PC-9 (cell line): ENCODE measurements at regions not wholly inside any gene's neighbourhood (a gene's known extent, or its start where the extent isn't known, plus 50 kb on each side); places are given as distances from the start of the nearest gene placed in this dataset.

Experiments
- BruUV-seq: library from RNA; stranded (reverse); fragments of 400-500 nt; replicated peaks from 2 replicates; lab custom pipeline; 2021; lab: Mats Ljungman, UMichigan
- CTCF ChIA-PET: fragments of 300-600 bp; sonication (Branson Sonifier 250); formaldehyde crosslinking; loops from one replicate; lab custom pipeline; 2022; ENCODE audit warnings: antibody characterized with exemption; lab: Charles Lee
- POLR2A ChIA-PET: fragments of 300-600 bp; sonication (Branson Sonifier 250); formaldehyde crosslinking; loops from one replicate; lab custom pipeline; 2022; ENCODE audit warnings: antibody characterized with exemption; ENCODE audit not compliant: unreplicated experiment; lab: Charles Lee
- DNase-seq, 2 experiments: peaks; one replicate each; pipeline versions ENCODE4 v3.0.0 to v3.0.0-alpha.2; 2015 to 2022; ENCODE audit warnings: mixed read lengths in 1 of 2
- H2AFZ ChIP-seq: fragments of 200-600 bp; sonication (generic); 2 replicates; pipeline ENCODE4 v1.8.1; 2017; ENCODE audit warnings: antibody characterized with exemption
- H3F3A ChIP-seq: fragments of 200-600 bp; sonication (generic); 2 replicates; pipeline ENCODE4 v1.8.1; 2017; ENCODE audit warnings: antibody characterized with exemption, mild to moderate bottlenecking, low read depth; ENCODE audit not compliant: insufficient read depth
- H3K27ac ChIP-seq: fragments of 200-600 bp; sonication (generic); 2 replicates; pipeline ENCODE4 v1.6.1; 2016; ENCODE audit warnings: mixed run types
- H3K27me3 ChIP-seq: fragments of 200-600 bp; sonication (generic); 2 replicates; pipeline ENCODE4 v1.6.1; 2016; ENCODE audit warnings: low read depth, mixed run types; ENCODE audit not compliant: insufficient read depth
- H3K36me3 ChIP-seq: fragments of 200-600 bp; sonication (generic); 2 replicates; pipeline ENCODE4 v1.6.1; 2016; ENCODE audit warnings: low read depth, mixed run types
- H3K4me1 ChIP-seq: fragments of 200-600 bp; sonication (generic); replicated peaks from 2 replicates; pipeline ENCODE4 v1.6.1; 2016; ENCODE audit warnings: mixed run types; ENCODE audit not compliant: insufficient read depth
- H3K4me2 ChIP-seq: fragments of 200-600 bp; sonication (generic); 2 replicates; pipeline ENCODE4 v1.6.1; 2017; ENCODE audit warnings: mixed run types
- H3K4me3 ChIP-seq: fragments of 200-600 bp; sonication (generic); 2 replicates; pipeline ENCODE4 v1.6.1; 2016; ENCODE audit warnings: mixed run types
- H3K79me2 ChIP-seq: fragments of 200-600 bp; sonication (generic); 2 replicates; pipeline ENCODE4 v1.6.1; 2017; ENCODE audit warnings: low read depth, mixed run types
- H3K9me2 ChIP-seq: fragments of 200-600 bp; sonication (generic); 2 replicates; pipeline ENCODE4 v1.8.1; 2017; ENCODE audit warnings: mild to moderate bottlenecking; ENCODE audit not compliant: insufficient read depth
- H3K9me3 ChIP-seq: fragments of 200-600 bp; sonication (generic); 2 replicates; pipeline ENCODE4 v1.8.1; 2016; ENCODE audit warnings: low read depth; ENCODE audit not compliant: insufficient read depth
- H4K20me1 ChIP-seq: fragments of 200-600 bp; sonication (generic); 2 replicates; pipeline ENCODE4 v1.8.1; 2017; ENCODE audit not compliant: insufficient read depth
- EZH2 ChIP-seq: fragments of 200-600 bp; sonication (generic); IDR thresholded peaks from 2 replicates; pipeline ENCODE4 v1.8.0; 2017; ENCODE audit warnings: antibody characterized with exemption, low read depth
- intact Hi-C: fragments of 100-400 bp; cut with micrococcal nuclease; formaldehyde crosslinking; loops from one replicate; pipeline ENCODE4 v1.10.0; 2022; ENCODE audit not compliant: unreplicated experiment
- TF ChIP-seq, protein P1 (sequence below): fragments of 200-600 bp; sonication (generic); conservative IDR thresholded peaks from 2 replicates; pipeline ENCODE4 v1.6.1; 2017; ENCODE audit warnings: mixed run types, antibody characterized with exemption, mild to moderate bottlenecking, moderate library complexity

DNA sequence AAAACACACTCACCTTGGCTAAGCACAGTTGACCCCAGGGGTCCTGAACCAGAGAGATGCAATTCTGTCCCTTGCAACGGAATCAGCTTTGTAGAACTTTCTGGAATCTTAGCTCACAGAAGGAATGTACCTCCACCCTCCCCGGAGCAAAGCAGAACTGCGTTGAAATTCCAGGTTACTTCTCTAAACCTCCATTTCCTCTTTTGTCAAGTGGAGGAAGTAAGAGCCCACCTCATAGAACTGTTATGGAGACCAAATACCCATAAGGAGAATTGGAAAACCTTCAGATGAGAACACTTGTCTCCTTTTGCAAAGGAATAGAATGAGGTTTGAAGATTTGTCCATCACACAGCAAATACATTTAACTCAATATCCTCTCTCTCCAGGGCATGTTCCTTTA is 86.6 kb upstream of the RBBP6 start:
- POLR2A ChIA-PET: interaction anchor here (0.7 kb wide), 1 partner anchor 530 kb away, joined by 3 read pairs; no protein-coding TSS in a partner anchor
- BruUV-seq: no TSS peak
- no peak overlapping the region for H3K4me3 ChIP-seq
- H4K20me1 ChIP-seq: no peaks in the 10 kb centered on the region; the same call in 1 of the 2 replicates
- H3K27me3 ChIP-seq: peaks cover 63% of the 10 kb centered on the region
- no peak for DNase-seq
- H2AFZ ChIP-seq: no peak overlapping the region
- CTCF ChIA-PET: no interaction called here
- H3K4me1 ChIP-seq: no peaks in the 10 kb centered on the region
- no peak overlapping the region for H3K27ac ChIP-seq
- H3K9me2 ChIP-seq: no peaks in the 10 kb centered on the region
- no peaks in the 10 kb centered on the region for H3F3A ChIP-seq
- no peak overlapping the region for H3K4me2 ChIP-seq
- no peak for TF ChIP-seq EZH2
- TF ChIP-seq, protein P1, sequence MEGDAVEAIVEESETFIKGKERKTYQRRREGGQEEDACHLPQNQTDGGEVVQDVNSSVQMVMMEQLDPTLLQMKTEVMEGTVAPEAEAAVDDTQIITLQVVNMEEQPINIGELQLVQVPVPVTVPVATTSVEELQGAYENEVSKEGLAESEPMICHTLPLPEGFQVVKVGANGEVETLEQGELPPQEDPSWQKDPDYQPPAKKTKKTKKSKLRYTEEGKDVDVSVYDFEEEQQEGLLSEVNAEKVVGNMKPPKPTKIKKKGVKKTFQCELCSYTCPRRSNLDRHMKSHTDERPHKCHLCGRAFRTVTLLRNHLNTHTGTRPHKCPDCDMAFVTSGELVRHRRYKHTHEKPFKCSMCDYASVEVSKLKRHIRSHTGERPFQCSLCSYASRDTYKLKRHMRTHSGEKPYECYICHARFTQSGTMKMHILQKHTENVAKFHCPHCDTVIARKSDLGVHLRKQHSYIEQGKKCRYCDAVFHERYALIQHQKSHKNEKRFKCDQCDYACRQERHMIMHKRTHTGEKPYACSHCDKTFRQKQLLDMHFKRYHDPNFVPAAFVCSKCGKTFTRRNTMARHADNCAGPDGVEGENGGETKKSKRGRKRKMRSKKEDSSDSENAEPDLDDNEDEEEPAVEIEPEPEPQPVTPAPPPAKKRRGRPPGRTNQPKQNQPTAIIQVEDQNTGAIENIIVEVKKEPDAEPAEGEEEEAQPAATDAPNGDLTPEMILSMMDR: no peak
- intact Hi-C loops: no loop called here
- H3K36me3 ChIP-seq: no peaks in the 10 kb centered on the region
- H3K9me3 ChIP-seq: no peaks in the 10 kb centered on the region
- no peaks in the 10 kb centered on the region for H3K79me2 ChIP-seq

DNA sequence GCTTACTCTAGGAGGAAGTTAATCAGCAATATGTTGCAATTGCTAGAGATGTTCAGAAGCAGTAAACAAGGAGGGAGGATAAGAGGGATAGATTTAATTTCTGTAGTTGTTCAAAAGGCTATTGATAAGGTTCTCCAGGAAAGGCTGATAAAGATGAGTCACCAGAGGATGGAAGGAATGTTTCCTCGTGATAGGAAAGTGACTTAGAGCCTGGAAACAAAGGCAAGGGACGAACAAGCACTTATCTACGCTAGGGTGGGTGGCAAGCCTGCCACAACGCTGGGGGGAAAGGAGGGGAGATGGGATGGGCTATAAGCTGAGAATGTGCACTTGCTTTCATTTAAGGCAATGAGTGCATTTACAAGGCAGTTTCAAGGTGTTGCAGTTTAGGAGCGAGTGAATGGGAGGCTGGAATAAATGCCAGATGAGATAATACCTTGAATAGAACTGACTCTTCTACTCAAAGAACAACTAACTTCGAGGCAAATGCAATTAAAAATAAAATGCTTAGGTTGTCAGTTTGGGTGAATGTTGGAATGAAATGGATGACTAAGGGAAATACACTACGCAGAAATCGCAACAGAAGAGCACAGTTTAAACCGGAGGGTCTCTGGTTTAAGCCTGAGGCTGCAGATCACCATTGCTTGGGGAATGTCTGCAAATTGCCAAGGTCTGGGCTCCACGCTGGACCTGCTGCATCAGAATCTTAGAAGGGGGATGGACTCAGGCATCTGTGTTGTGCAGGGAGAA is 76.0 kb upstream of the RBBP6 start:
- no peaks in the 10 kb centered on the region for H4K20me1 ChIP-seq
- intact Hi-C loops: no loop called here
- no peaks in the 10 kb centered on the region for H3K9me2 ChIP-seq
- BruUV-seq: no TSS peak
- no peaks in the 10 kb centered on the region for H3F3A ChIP-seq
- TF ChIP-seq, protein P1: no peak
- no peak for TF ChIP-seq EZH2
- no peak overlapping the region for H2AFZ ChIP-seq
- ChIA-PET CTCF (no interaction called here), POLR2A (no interaction called here)
- no peak for DNase-seq
- H3K9me3 ChIP-seq: no peaks in the 10 kb centered on the region
- H3K27me3 ChIP-seq: peaks cover 39% of the 10 kb centered on the region
- no peak overlapping the region for H3K4me3 ChIP-seq
- no peaks in the 10 kb centered on the region for H3K79me2 ChIP-seq
- H3K4me2 ChIP-seq: no peak overlapping the region
- H3K27ac ChIP-seq: no peak overlapping the region
- H3K36me3 ChIP-seq: no peaks in the 10 kb centered on the region
- no peaks in the 10 kb centered on the region for H3K4me1 ChIP-seq

DNA sequence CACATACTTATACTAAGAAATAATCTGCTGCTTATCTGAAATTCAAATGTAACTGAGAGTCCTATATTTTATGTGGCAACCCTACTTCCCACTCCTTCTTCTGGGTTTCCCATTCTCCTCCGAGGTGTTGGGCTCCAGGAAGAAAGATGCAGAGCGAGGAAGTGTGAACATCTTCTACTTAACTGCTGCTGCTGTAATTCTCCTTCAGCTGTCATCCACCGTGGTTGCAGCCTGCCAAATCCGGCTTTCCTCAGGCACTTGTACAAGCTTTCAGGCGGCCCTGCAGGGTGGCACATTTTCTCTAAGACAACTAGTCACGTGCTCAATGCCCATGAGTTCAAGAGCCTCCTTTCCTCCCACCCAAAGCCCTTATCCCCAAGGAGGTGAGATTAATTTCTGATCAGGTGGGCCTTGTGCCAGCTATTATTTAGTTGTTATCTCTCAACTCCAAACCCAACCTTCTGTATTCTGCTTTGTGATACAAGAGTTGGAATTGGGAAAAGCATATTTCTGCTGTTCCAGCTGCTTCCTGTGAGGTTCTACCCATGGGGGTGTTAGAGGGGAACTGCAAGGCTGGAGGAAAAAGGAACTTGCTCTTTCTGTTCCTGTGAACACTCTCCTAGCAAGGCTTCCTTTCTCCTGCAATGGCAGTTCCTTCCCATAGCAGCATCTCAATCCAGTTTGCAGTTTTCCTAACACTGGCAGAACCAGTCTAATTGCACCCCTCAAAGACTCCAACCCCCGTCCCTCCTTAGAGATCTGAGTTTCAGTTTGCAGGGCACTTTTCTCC is 67.6 kb upstream of the RBBP6 start:
- no peaks in the 10 kb centered on the region for H3K9me3 ChIP-seq
- no peaks in the 10 kb centered on the region for H3K36me3 ChIP-seq
- BruUV-seq: no TSS peak
- no peaks in the 10 kb centered on the region for H3K4me1 ChIP-seq
- no peaks in the 10 kb centered on the region for H3K9me2 ChIP-seq
- H3K4me3 ChIP-seq: no peak overlapping the region
- no peaks in the 10 kb centered on the region for H4K20me1 ChIP-seq
- TF ChIP-seq EZH2: no peak
- TF ChIP-seq, protein P1: no peak
- H3K79me2 ChIP-seq: no peaks in the 10 kb centered on the region
- no peak overlapping the region for H2AFZ ChIP-seq
- intact Hi-C loops: no loop called here
- no peak overlapping the region for H3K27ac ChIP-seq
- ChIA-PET CTCF (interaction anchor here (0.6 kb wide), 1 partner anchor 54 kb away, joined by 3 read pairs; no protein-coding TSS in a partner anchor), POLR2A (no interaction called here)
- peaks cover 50% of the 10 kb centered on the region for H3K27me3 ChIP-seq
- H3K4me2 ChIP-seq: no peak overlapping the region
- DNase-seq: no peak
- no peaks in the 10 kb centered on the region for H3F3A ChIP-seq
